Panc1 (cell line): ENCODE measurements at regions not wholly inside any gene's neighbourhood (a gene's known extent, or its start where the extent isn't known, plus 50 kb on each side); places are given as distances from the start of the nearest gene placed in this dataset.
"Not testable (repeated sequence)": the region's sequence is repeated elsewhere in the genome, so short reads cannot be mapped to it uniquely, and the experiment has no call there.

Experiments
- POLR2AphosphoS5 ChIP-seq: IDR thresholded peaks from 2 replicates; pipeline ENCODE4 v1.6.1; 2012; ENCODE audit warnings: mild to moderate bottlenecking, low read depth, low read length, moderate library complexity
- TCF7L2 ChIP-seq: IDR thresholded peaks from 2 replicates; pipeline ENCODE4 v1.6.1; 2011; ENCODE audit warnings: mild to moderate bottlenecking, low read depth, low read length, inconsistent platforms
- TF ChIP-seq, protein P1 (sequence below): fragments of 450-650 bp; IDR thresholded peaks from 2 replicates; pipeline ENCODE4 v1.5.1; 2017; ENCODE audit warnings: mild to moderate bottlenecking

DNA sequence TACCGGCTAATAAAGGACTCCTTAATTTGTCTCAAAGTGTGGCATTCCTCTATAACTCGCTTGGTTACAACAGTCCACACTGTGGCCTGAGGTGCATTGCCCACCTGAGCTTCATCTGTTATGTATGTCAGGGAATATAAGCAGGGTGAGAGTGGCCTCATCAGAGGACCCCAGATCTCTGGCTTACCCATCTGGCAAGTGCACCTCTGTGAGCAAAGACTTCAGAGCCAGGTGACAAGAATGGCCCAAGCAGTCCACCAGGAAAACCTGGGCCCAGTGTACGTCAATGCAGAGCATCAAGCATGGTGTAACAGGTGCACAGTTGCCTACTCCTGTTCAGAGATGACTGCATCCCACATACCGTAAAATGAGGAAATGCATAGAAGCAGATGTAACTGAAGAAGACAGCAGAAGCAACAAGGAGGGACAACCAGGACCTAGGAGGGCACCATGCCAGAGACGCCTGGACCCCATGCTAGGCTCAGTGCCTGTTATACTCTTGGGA is 1621.0 kb downstream of the SPATA31A7 start:
- TF ChIP-seq POLR2AphosphoS5, TCF7L2: not testable (repeated sequence)
- TF ChIP-seq, protein P1, sequence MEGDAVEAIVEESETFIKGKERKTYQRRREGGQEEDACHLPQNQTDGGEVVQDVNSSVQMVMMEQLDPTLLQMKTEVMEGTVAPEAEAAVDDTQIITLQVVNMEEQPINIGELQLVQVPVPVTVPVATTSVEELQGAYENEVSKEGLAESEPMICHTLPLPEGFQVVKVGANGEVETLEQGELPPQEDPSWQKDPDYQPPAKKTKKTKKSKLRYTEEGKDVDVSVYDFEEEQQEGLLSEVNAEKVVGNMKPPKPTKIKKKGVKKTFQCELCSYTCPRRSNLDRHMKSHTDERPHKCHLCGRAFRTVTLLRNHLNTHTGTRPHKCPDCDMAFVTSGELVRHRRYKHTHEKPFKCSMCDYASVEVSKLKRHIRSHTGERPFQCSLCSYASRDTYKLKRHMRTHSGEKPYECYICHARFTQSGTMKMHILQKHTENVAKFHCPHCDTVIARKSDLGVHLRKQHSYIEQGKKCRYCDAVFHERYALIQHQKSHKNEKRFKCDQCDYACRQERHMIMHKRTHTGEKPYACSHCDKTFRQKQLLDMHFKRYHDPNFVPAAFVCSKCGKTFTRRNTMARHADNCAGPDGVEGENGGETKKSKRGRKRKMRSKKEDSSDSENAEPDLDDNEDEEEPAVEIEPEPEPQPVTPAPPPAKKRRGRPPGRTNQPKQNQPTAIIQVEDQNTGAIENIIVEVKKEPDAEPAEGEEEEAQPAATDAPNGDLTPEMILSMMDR: not testable (repeated sequence)
